ENCODE measurements at regions not wholly inside any gene's neighbourhood (a gene's known extent, or its start where the extent isn't known, plus 50 kb on each side); places are given as distances from the start of the nearest gene placed in this dataset.

- TF ChIP-seq SP1 (IDR thresholded peaks at IDR 0.05) (no peak), NFRKB (IDR thresholded peaks at IDR 0.05) (no peak), ARNT (IDR thresholded peaks at IDR 0.05) (no peak), L3MBTL2 (conservative IDR thresholded peaks at IDR 0.05) (no peak), ELF4 (IDR thresholded peaks at IDR 0.05) (no peak), HDGF (IDR thresholded peaks at IDR 0.05; ENCODE audit: borderline replicate concordance) (no peak), FOXM1 (IDR thresholded peaks at IDR 0.05; ENCODE audit: borderline replicate concordance) (no peak), ZNF384 (IDR thresholded peaks at IDR 0.05) (no peak), TARDBP (IDR thresholded peaks at IDR 0.05) (no peak), FOXK2 (IDR thresholded peaks at IDR 0.05) (no peak), PKNOX1 (IDR thresholded peaks at IDR 0.05) (no peak), SUZ12 (IDR thresholded peaks at IDR 0.05) (no peak), FOXA1 (IDR thresholded peaks at IDR 0.05) (no peak), LEF1 (IDR thresholded peaks at IDR 0.05; ENCODE audit: borderline replicate concordance) (no peak)
These were observed 126.0 kb downstream of the GLI2 start for GRCh38 chr2:120861576-120862191.
